Fibroblast of lung (primary cell): ENCODE measurements at regions not wholly inside any gene's neighbourhood (a gene's known extent, or its start where the extent isn't known, plus 50 kb on each side); places are given as distances from the start of the nearest gene placed in this dataset.

ENCODE experiments used
- DNase-seq, 2 donors: peaks; one replicate each; pipeline versions ENCODE4 v3.0.0 to v3.0.0-alpha.2; 2010; ENCODE audit warnings: low read depth in 2 of 2
- H2AFZ ChIP-seq: 2 replicates; pipeline ENCODE4 v1.5.1; 2012; ENCODE audit warnings: low read length, control low read depth, inconsistent platforms
- H3K27ac ChIP-seq: 2 replicates; pipeline ENCODE4 v1.5.1; 2011; ENCODE audit warnings: low read length, control low read depth; ENCODE audit not compliant: insufficient read depth
- H3K27me3 ChIP-seq: 2 replicates; pipeline ENCODE4 v1.5.1; 2011; ENCODE audit warnings: mild to moderate bottlenecking, low read length; ENCODE audit not compliant: control insufficient read depth, insufficient read depth
- H3K36me3 ChIP-seq: 2 replicates; pipeline ENCODE4 v1.5.1; 2011; ENCODE audit warnings: low read length; ENCODE audit not compliant: control insufficient read depth, insufficient read depth
- H3K4me1 ChIP-seq: 2 replicates; pipeline ENCODE4 v1.5.1; 2011; ENCODE audit warnings: low read length; ENCODE audit not compliant: control insufficient read depth, insufficient read depth; ENCODE audit errors: extremely low read depth
- H3K4me2 ChIP-seq: 2 replicates; pipeline ENCODE4 v1.5.1; 2011; ENCODE audit warnings: low read length, control low read depth; ENCODE audit not compliant: insufficient read depth; ENCODE audit errors: extremely low read depth
- H3K4me3 ChIP-seq, 4 experiments: fragments of 200-600 bp in 1 of 4; sonication (generic) in 1 of 4; replicated peaks in 1 of 4; 2 replicates each; pipeline ENCODE4 v1.5.1; 2011 to 2016; ENCODE audit warnings: low read length in 4 of 4, low read depth in 3 of 4, mild to moderate bottlenecking in 3 of 4, control low read depth in 2 of 4, inconsistent platforms in 1 of 4, mixed read lengths in 1 of 4; ENCODE audit not compliant: insufficient read depth in 1 of 4; ENCODE audit errors: control extremely low read depth in 1 of 4
- H3K79me2 ChIP-seq: 2 replicates; pipeline ENCODE4 v1.5.1; 2012; ENCODE audit warnings: mild to moderate bottlenecking, low read length, inconsistent platforms; ENCODE audit not compliant: control insufficient read depth, insufficient read depth
- H3K9ac ChIP-seq: 2 replicates; pipeline ENCODE4 v1.5.1; 2011; ENCODE audit warnings: mild to moderate bottlenecking, low read length, control low read depth; ENCODE audit not compliant: insufficient read depth
- H3K9me3 ChIP-seq: 2 replicates; pipeline ENCODE4 v1.5.1; 2012; ENCODE audit warnings: low read depth, low read length; ENCODE audit not compliant: control insufficient read depth, insufficient read depth
- H4K20me1 ChIP-seq: 2 replicates; pipeline ENCODE4 v1.5.1; 2011; ENCODE audit warnings: low read length; ENCODE audit not compliant: control insufficient read depth, insufficient read depth; ENCODE audit errors: extremely low read depth
- CTCF ChIP-seq, 2 donors: IDR thresholded peaks in 1 of 2; conservative IDR thresholded peaks in 1 of 2; 1 replicate in 1 of 2; 2 replicates in 1 of 2; pipeline ENCODE4 v1.5.1; 2011 to 2012; ENCODE audit warnings: low read length in 2 of 2, control low read depth in 1 of 2, inconsistent platforms in 1 of 2, low read depth in 1 of 2, mild to moderate bottlenecking in 1 of 2
- EZH2 ChIP-seq: IDR thresholded peaks from 2 replicates; pipeline ENCODE4 v1.5.1; 2012; ENCODE audit warnings: low read length, control low read depth, mild to moderate bottlenecking; ENCODE audit errors: missing control alignments

GRCh38 chr6:132147530-132148011 is 196.4 kb upstream of the CCN2 start:
- no peaks in the 10 kb centered on the region for H3K9me3 ChIP-seq
- DNase-seq = peak in 1 of 2 donors; percentile 93
- no peaks in the 10 kb centered on the region for H3K79me2 ChIP-seq
- H3K27ac ChIP-seq = peak overlapping the region; percentile 79
- peaks cover 10% of the 10 kb centered on the region for H3K4me1 ChIP-seq
- H2AFZ ChIP-seq = peak overlapping the region; percentile 21
- TF ChIP-seq EZH2 = no peak
- no peak for TF ChIP-seq CTCF (conservative IDR thresholded peaks at IDR 0.05 in 1 of 2, IDR thresholded peaks at IDR 0.05 in 1 of 2; ENCODE audit: low read depth in 1 of 2, low read length in 2 of 2)
- no peak overlapping the region for H3K9ac ChIP-seq
- no peaks in the 10 kb centered on the region for H3K27me3 ChIP-seq
- H3K4me2 ChIP-seq = no peak overlapping the region
- no peaks in the 10 kb centered on the region for H4K20me1 ChIP-seq
- no peaks in the 10 kb centered on the region for H3K36me3 ChIP-seq
- no peak overlapping the region for H3K4me3 ChIP-seq

GRCh38 chr6:132144456-132144855 is 193.3 kb upstream of the CCN2 start:
- TF ChIP-seq EZH2 (no peak), CTCF (conservative IDR thresholded peaks at IDR 0.05 in 1 of 2, IDR thresholded peaks at IDR 0.05 in 1 of 2; ENCODE audit: low read depth in 1 of 2, low read length in 2 of 2) (no peak)
- H2AFZ ChIP-seq = no peak overlapping the region

DNA sequence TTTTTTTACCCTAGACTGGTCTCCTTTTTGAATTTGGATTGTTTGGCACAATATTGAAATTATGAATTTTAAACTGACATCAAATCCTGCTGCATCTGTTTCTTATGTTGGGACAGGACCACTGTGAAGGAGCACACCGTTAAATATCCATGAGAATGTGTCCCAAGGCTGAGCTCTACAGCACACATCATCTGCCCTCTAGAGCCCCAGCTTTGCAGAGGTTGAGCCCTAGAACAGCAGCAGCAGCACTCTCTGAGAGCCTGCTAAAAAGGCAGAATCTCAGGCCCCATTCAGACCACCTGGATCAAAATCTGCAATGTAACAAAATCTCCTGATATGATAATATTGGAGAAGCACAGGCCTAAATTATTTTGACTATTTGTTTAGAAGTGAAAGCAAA is 192.1 kb upstream of the CCN2 start:
- no peak for DNase-seq
- peaks cover 10% of the 10 kb centered on the region for H3K4me1 ChIP-seq
- TF ChIP-seq EZH2 (no peak), CTCF (conservative IDR thresholded peaks at IDR 0.05 in 1 of 2, IDR thresholded peaks at IDR 0.05 in 1 of 2; ENCODE audit: low read depth in 1 of 2, low read length in 2 of 2) (no peak)
- H3K4me3 ChIP-seq = no peak overlapping the region
- no peaks in the 10 kb centered on the region for H4K20me1 ChIP-seq
- no peak overlapping the region for H3K9ac ChIP-seq
- no peaks in the 10 kb centered on the region for H3K27me3 ChIP-seq
- no peak overlapping the region for H3K4me2 ChIP-seq
- H3K36me3 ChIP-seq = no peaks in the 10 kb centered on the region
- H3K27ac ChIP-seq = no peak overlapping the region
- no peak overlapping the region for H2AFZ ChIP-seq
- no peaks in the 10 kb centered on the region for H3K79me2 ChIP-seq
- H3K9me3 ChIP-seq = no peaks in the 10 kb centered on the region

More at GRCh38 chr6:132144456-132144855, 193.3 kb upstream of the CCN2 start:
- DNase-seq = no peak
- Histone ChIP-seq H3K27me3 (no peaks in the 10 kb centered on the region), H3K4me3 (no peak overlapping the region), H4K20me1 (no peaks in the 10 kb centered on the region), H3K9ac (no peak overlapping the region), H3K79me2 (no peaks in the 10 kb centered on the region), H3K9me3 (no peaks in the 10 kb centered on the region), H3K4me1 (peaks cover 10% of the 10 kb centered on the region), H3K27ac (no peak overlapping the region), H3K4me2 (no peak overlapping the region), H3K36me3 (no peaks in the 10 kb centered on the region)
